ENCODE measurements at regions not wholly inside any gene's neighbourhood (a gene's known extent, or its start where the extent isn't known, plus 50 kb on each side); places are given as distances from the start of the nearest gene placed in this dataset.

DNA sequence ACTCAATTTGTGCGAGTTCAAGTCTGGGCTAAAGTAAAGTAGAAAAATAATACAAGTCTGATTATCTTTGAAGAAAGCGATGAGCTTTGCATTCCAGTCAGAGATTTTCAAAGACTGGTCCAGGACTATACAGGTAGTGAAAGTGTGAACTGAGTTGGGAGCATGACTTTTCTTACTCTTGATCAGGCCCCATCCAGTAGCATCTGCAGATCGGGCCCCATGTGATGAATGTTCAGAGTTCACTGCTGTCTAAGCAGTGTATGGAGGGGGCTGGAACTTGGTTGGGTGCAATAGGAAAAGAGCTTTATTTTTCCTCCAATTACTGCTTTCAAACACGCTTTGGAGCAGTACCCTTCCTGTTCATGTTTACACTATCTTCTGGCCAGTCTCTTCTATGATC lies 747.4 kb upstream of the ID2 start:
- H3K4me3 ChIP-seq (ENCODE audit: low read length): no peak overlapping the region
- H3K27me3 ChIP-seq (replicated peaks; ENCODE audit: insufficient read depth, low read length): no peaks in the 10 kb centered on the region
- H3K9me2 ChIP-seq (replicated peaks; ENCODE audit: insufficient read depth, low read length): no peaks in the 10 kb centered on the region
- H3K4me1 ChIP-seq (ENCODE audit: low read length): no peaks in the 10 kb centered on the region
- H3K9me3 ChIP-seq (replicated peaks; ENCODE audit: insufficient read depth, low read length): no peaks in the 10 kb centered on the region
- H3F3A ChIP-seq (ENCODE audit: insufficient read depth, low read length): no peaks in the 10 kb centered on the region
- no peaks in the 10 kb centered on the region for H3K36me3 ChIP-seq (replicated peaks; ENCODE audit: insufficient read depth, low read length)
- H4K20me1 ChIP-seq (ENCODE audit: insufficient read depth, low read length): no peaks in the 10 kb centered on the region
- H3K27ac ChIP-seq (ENCODE audit: low read length): no peak overlapping the region
- H3K9ac ChIP-seq (ENCODE audit: low read length): no peak overlapping the region
- no peak overlapping the region for H2AFZ ChIP-seq (ENCODE audit: low read length)
- no peaks in the 10 kb centered on the region for H3K79me2 ChIP-seq (ENCODE audit: low read length)
- no peak for TF ChIP-seq EZH2 (optimal IDR thresholded peaks at IDR 0.05; ENCODE audit: low read depth, low read length)
- no peak overlapping the region for H3K4me2 ChIP-seq (ENCODE audit: low read depth, low read length)
- DNase-seq: no peak

GRCh38 chr2:7937082-7937481 lies 744.8 kb upstream of the ID2 start:
- no peak overlapping the region for H3K4me3 ChIP-seq (ENCODE audit: low read length)

GRCh38 chr2:7940723-7941122 lies 741.1 kb upstream of the ID2 start:
- H3K9ac ChIP-seq (ENCODE audit: low read length): no peak overlapping the region
- TF ChIP-seq EZH2phosphoT487 (IDR thresholded peaks at IDR 0.05; ENCODE audit: low read length) (no peak), EZH2 (optimal IDR thresholded peaks at IDR 0.05; ENCODE audit: low read depth, low read length) (no peak)
- TF ChIP-seq, protein P1, sequence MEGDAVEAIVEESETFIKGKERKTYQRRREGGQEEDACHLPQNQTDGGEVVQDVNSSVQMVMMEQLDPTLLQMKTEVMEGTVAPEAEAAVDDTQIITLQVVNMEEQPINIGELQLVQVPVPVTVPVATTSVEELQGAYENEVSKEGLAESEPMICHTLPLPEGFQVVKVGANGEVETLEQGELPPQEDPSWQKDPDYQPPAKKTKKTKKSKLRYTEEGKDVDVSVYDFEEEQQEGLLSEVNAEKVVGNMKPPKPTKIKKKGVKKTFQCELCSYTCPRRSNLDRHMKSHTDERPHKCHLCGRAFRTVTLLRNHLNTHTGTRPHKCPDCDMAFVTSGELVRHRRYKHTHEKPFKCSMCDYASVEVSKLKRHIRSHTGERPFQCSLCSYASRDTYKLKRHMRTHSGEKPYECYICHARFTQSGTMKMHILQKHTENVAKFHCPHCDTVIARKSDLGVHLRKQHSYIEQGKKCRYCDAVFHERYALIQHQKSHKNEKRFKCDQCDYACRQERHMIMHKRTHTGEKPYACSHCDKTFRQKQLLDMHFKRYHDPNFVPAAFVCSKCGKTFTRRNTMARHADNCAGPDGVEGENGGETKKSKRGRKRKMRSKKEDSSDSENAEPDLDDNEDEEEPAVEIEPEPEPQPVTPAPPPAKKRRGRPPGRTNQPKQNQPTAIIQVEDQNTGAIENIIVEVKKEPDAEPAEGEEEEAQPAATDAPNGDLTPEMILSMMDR (IDR thresholded peaks at IDR 0.05; ENCODE audit: low read length): no peak
- no peaks in the 10 kb centered on the region for H3K36me3 ChIP-seq (replicated peaks; ENCODE audit: insufficient read depth, low read length)
- no peaks in the 10 kb centered on the region for H3K4me1 ChIP-seq (ENCODE audit: low read length)
- no peaks in the 10 kb centered on the region for H4K20me1 ChIP-seq (ENCODE audit: insufficient read depth, low read length)
- H2AFZ ChIP-seq (ENCODE audit: low read length): no peak overlapping the region
- H3K9me3 ChIP-seq (replicated peaks; ENCODE audit: insufficient read depth, low read length): no peaks in the 10 kb centered on the region
- no peak overlapping the region for H3K27ac ChIP-seq (ENCODE audit: low read length)
- H3K9me2 ChIP-seq (replicated peaks; ENCODE audit: insufficient read depth, low read length): no peaks in the 10 kb centered on the region
- H3K27me3 ChIP-seq (replicated peaks; ENCODE audit: insufficient read depth, low read length): no peaks in the 10 kb centered on the region
- DNase-seq: no peak
- no peaks in the 10 kb centered on the region for H3F3A ChIP-seq (ENCODE audit: insufficient read depth, low read length)
- H3K4me3 ChIP-seq (ENCODE audit: low read length): no peak overlapping the region
- H3K79me2 ChIP-seq (ENCODE audit: low read length): no peaks in the 10 kb centered on the region
- H3K4me2 ChIP-seq (ENCODE audit: low read depth, low read length): no peak overlapping the region

More at GRCh38 chr2:7937082-7937481, 744.8 kb upstream of the ID2 start:
- TF ChIP-seq EZH2phosphoT487 (IDR thresholded peaks at IDR 0.05; ENCODE audit: low read length): no peak
- TF ChIP-seq, protein P1 (IDR thresholded peaks at IDR 0.05; ENCODE audit: low read length): no peak
- no peak for TF ChIP-seq EZH2 (optimal IDR thresholded peaks at IDR 0.05; ENCODE audit: low read depth, low read length)
- H2AFZ ChIP-seq (ENCODE audit: low read length): no peak overlapping the region
- H3K4me2 ChIP-seq (ENCODE audit: low read depth, low read length): no peak overlapping the region
- no peaks in the 10 kb centered on the region for H3F3A ChIP-seq (ENCODE audit: insufficient read depth, low read length)
- no peak overlapping the region for H3K27ac ChIP-seq (ENCODE audit: low read length)
- H3K4me1 ChIP-seq (ENCODE audit: low read length): no peaks in the 10 kb centered on the region
- H3K36me3 ChIP-seq (replicated peaks; ENCODE audit: insufficient read depth, low read length): no peaks in the 10 kb centered on the region
- H3K9ac ChIP-seq (ENCODE audit: low read length): no peak overlapping the region
- no peaks in the 10 kb centered on the region for H3K27me3 ChIP-seq (replicated peaks; ENCODE audit: insufficient read depth, low read length)
- no peaks in the 10 kb centered on the region for H3K79me2 ChIP-seq (ENCODE audit: low read length)
- H3K9me2 ChIP-seq (replicated peaks; ENCODE audit: insufficient read depth, low read length): no peaks in the 10 kb centered on the region
- no peaks in the 10 kb centered on the region for H3K9me3 ChIP-seq (replicated peaks; ENCODE audit: insufficient read depth, low read length)
- H4K20me1 ChIP-seq (ENCODE audit: insufficient read depth, low read length): no peaks in the 10 kb centered on the region
- DNase-seq: no peak

GRCh38 chr2:7943446-7943845 lies 738.4 kb upstream of the ID2 start:
- H3K36me3 ChIP-seq (replicated peaks; ENCODE audit: insufficient read depth, low read length): no peaks in the 10 kb centered on the region
- H3K27me3 ChIP-seq (replicated peaks; ENCODE audit: insufficient read depth, low read length): no peaks in the 10 kb centered on the region
- H3K4me1 ChIP-seq (ENCODE audit: low read length): no peaks in the 10 kb centered on the region
- no peak overlapping the region for H3K27ac ChIP-seq (ENCODE audit: low read length)
- H3K9me2 ChIP-seq (replicated peaks; ENCODE audit: insufficient read depth, low read length): no peaks in the 10 kb centered on the region
- no peaks in the 10 kb centered on the region for H4K20me1 ChIP-seq (ENCODE audit: insufficient read depth, low read length)
- H2AFZ ChIP-seq (ENCODE audit: low read length): no peak overlapping the region
- H3K9me3 ChIP-seq (replicated peaks; ENCODE audit: insufficient read depth, low read length): no peaks in the 10 kb centered on the region
- TF ChIP-seq, protein P1 (IDR thresholded peaks at IDR 0.05; ENCODE audit: low read length): no peak
- no peak for TF ChIP-seq EZH2phosphoT487 (IDR thresholded peaks at IDR 0.05; ENCODE audit: low read length)
- H3K4me2 ChIP-seq (ENCODE audit: low read depth, low read length): no peak overlapping the region
- H3K9ac ChIP-seq (ENCODE audit: low read length): no peak overlapping the region
- no peak overlapping the region for H3K4me3 ChIP-seq (ENCODE audit: low read length)
- no peak for DNase-seq
- no peaks in the 10 kb centered on the region for H3F3A ChIP-seq (ENCODE audit: insufficient read depth, low read length)
- H3K79me2 ChIP-seq (ENCODE audit: low read length): no peaks in the 10 kb centered on the region
